ENCODE measurements at regions not wholly inside any gene's neighbourhood (a gene's known extent, or its start where the extent isn't known, plus 50 kb on each side); places are given as distances from the start of the nearest gene placed in this dataset.

- no peak overlapping the region for H3K27ac ChIP-seq
- POLR2A ChIA-PET (ENCODE audit: low non-redundant PET): no interaction called here
- CTCF ChIA-PET: no interaction called here
- DNase-seq (ENCODE audit: low spot score): no peak
- no peak for TF ChIP-seq CTCF (conservative IDR thresholded peaks at IDR 0.05; ENCODE audit: low read depth)
Observed at GRCh38 chr10:83075016-83075814, 1064.1 kb upstream of the GHITM start.

GRCh38 chr10:83075815-83076355, 1063.4 kb upstream of the GHITM start:
- H3K27ac ChIP-seq: no peak overlapping the region
- no peak for TF ChIP-seq CTCF (conservative IDR thresholded peaks at IDR 0.05; ENCODE audit: low read depth)
- CTCF ChIA-PET: no interaction called here
- DNase-seq (ENCODE audit: low spot score): no peak
- POLR2A ChIA-PET (ENCODE audit: low non-redundant PET): no interaction called here

GRCh38 chr10:83076443-83076842, 1062.9 kb upstream of the GHITM start:
- no peak for TF ChIP-seq CTCF (conservative IDR thresholded peaks at IDR 0.05; ENCODE audit: low read depth)
- DNase-seq (ENCODE audit: low spot score): no peak
- CTCF ChIA-PET: no interaction called here
- POLR2A ChIA-PET (ENCODE audit: low non-redundant PET): no interaction called here
- no peak overlapping the region for H3K27ac ChIP-seq

GRCh38 chr10:83078160-83078559, 1061.1 kb upstream of the GHITM start:
- no peak overlapping the region for H3K27ac ChIP-seq
- POLR2A ChIA-PET (ENCODE audit: low non-redundant PET): no interaction called here
- no peak for TF ChIP-seq CTCF (conservative IDR thresholded peaks at IDR 0.05; ENCODE audit: low read depth)
- CTCF ChIA-PET: no interaction called here
- DNase-seq (ENCODE audit: low spot score): no peak

- DNase-seq (ENCODE audit: low spot score): no peak
- H3K27ac ChIP-seq: no peak overlapping the region
- ChIA-PET CTCF (interaction anchor here (0.5 kb wide), 1 partner anchor 109 kb away, joined by 3 read pairs; no protein-coding TSS in a partner anchor), POLR2A (ENCODE audit: low non-redundant PET) (no interaction called here)
- no peak for TF ChIP-seq CTCF (conservative IDR thresholded peaks at IDR 0.05; ENCODE audit: low read depth)
Observed at GRCh38 chr10:83078645-83079044, 1060.7 kb upstream of the GHITM start.

GRCh38 chr10:83083831-83084230, 1055.5 kb upstream of the GHITM start:
- no peak for TF ChIP-seq CTCF (conservative IDR thresholded peaks at IDR 0.05; ENCODE audit: low read depth)
- ChIA-PET POLR2A (ENCODE audit: low non-redundant PET) (no interaction called here), CTCF (interaction anchor here (0.6 kb wide), 1 partner anchor 346 kb away, joined by 3 read pairs; no protein-coding TSS in a partner anchor)
- no peak overlapping the region for H3K27ac ChIP-seq
- no peak for DNase-seq (ENCODE audit: low spot score)

All from RWPE1 (cell line).